PFSK-1 (cell line): ENCODE measurements at regions not wholly inside any gene's neighbourhood (a gene's known extent, or its start where the extent isn't known, plus 50 kb on each side); places are given as distances from the start of the nearest gene placed in this dataset.

Experiments
- FOXP2 ChIP-seq: optimal IDR thresholded peaks from 2 replicates; pipeline ENCODE3; 2011; ENCODE audit warnings: borderline replicate concordance, control low read depth, inconsistent platforms; ENCODE audit not compliant: insufficient read depth; ENCODE audit errors: extremely low read length, extremely low read depth
- POLR2AphosphoS5 ChIP-seq: IDR thresholded peaks from 2 replicates; pipeline ENCODE4 v1.6.1; 2012; ENCODE audit warnings: low read depth, mild to moderate bottlenecking, control low read depth, low read length, moderate library complexity
- SIN3A ChIP-seq: IDR thresholded peaks from 2 replicates; pipeline ENCODE4 v1.6.1; 2012; ENCODE audit warnings: mild to moderate bottlenecking, low read length, moderate library complexity, borderline replicate concordance; ENCODE audit not compliant: insufficient read depth
- TAF1 ChIP-seq: IDR thresholded peaks from 2 replicates; pipeline ENCODE4 v1.6.1; 2012; ENCODE audit warnings: low read length, control low read depth, borderline replicate concordance; ENCODE audit not compliant: insufficient read depth
- TF ChIP-seq, protein P1 (sequence below), 2 experiments: IDR thresholded peaks; 2 replicates each; pipeline versions ENCODE4 v1.6.1 to v1.8.0; 2011 to 2012; ENCODE audit warnings: low read depth in 2 of 2, low read length in 2 of 2, control low read depth in 1 of 2, inconsistent platforms in 1 of 2, mild to moderate bottlenecking in 1 of 2, moderate library complexity in 1 of 2; ENCODE audit not compliant: insufficient read depth in 1 of 2

- TF ChIP-seq POLR2AphosphoS5 (no peak), FOXP2 (no peak), TAF1 (no peak), SIN3A (no peak)
- TF ChIP-seq, protein P1, sequence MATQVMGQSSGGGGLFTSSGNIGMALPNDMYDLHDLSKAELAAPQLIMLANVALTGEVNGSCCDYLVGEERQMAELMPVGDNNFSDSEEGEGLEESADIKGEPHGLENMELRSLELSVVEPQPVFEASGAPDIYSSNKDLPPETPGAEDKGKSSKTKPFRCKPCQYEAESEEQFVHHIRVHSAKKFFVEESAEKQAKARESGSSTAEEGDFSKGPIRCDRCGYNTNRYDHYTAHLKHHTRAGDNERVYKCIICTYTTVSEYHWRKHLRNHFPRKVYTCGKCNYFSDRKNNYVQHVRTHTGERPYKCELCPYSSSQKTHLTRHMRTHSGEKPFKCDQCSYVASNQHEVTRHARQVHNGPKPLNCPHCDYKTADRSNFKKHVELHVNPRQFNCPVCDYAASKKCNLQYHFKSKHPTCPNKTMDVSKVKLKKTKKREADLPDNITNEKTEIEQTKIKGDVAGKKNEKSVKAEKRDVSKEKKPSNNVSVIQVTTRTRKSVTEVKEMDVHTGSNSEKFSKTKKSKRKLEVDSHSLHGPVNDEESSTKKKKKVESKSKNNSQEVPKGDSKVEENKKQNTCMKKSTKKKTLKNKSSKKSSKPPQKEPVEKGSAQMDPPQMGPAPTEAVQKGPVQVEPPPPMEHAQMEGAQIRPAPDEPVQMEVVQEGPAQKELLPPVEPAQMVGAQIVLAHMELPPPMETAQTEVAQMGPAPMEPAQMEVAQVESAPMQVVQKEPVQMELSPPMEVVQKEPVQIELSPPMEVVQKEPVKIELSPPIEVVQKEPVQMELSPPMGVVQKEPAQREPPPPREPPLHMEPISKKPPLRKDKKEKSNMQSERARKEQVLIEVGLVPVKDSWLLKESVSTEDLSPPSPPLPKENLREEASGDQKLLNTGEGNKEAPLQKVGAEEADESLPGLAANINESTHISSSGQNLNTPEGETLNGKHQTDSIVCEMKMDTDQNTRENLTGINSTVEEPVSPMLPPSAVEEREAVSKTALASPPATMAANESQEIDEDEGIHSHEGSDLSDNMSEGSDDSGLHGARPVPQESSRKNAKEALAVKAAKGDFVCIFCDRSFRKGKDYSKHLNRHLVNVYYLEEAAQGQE (IDR thresholded peaks at IDR 0.05; ENCODE audit: insufficient read depth in 1 of 2, low read depth in 2 of 2, low read length in 2 of 2): no peak
Measured at GRCh38 chr20:4469910-4470309, 216.3 kb upstream of the PRNP start.

GRCh38 chr20:4468114-4468513 lies 218.1 kb upstream of the PRNP start:
- no peak for TF ChIP-seq FOXP2
- TF ChIP-seq, protein P1 (IDR thresholded peaks at IDR 0.05; ENCODE audit: insufficient read depth in 1 of 2, low read depth in 2 of 2, low read length in 2 of 2): no peak
- no peak for TF ChIP-seq TAF1
- no peak for TF ChIP-seq POLR2AphosphoS5
- TF ChIP-seq SIN3A: no peak

DNA sequence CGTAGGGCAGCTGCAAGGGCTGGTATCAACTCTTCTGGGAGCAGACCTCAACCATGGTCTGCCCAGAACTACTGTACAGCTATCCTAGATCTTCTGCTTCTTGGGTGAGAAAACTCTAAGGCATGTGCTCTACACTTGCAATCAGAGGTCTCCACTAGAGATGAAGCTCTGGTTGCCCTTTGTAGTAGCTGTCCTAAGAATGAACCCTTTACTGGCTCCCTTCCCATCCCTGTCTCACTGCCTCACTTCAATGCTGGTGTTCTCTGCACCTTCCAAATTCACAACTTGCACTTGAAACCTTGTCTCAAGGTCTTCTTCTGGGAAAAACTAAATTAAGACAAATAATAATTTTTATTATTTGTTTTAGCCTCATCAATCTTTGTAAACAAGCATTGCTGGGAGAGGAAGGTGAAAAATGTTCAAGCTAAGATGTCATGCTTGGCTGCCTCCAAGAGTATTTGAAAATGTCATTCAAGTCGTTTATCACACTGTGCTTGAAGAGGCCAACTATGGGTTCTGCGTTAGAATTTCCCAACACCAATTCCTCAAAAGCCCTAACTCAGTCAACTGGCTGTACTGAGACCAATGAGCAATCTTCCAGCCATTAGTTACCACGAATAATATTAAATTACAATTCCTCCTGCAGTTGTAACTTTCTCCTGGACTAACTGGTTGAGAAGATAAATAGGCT lies 216.9 kb upstream of the ADRA1D start:
- no peak for TF ChIP-seq FOXP2
- TF ChIP-seq, protein P1 (IDR thresholded peaks at IDR 0.05; ENCODE audit: insufficient read depth in 1 of 2, low read depth in 2 of 2, low read length in 2 of 2): no peak

- TF ChIP-seq TAF1 (no peak), FOXP2 (no peak), SIN3A (no peak), POLR2AphosphoS5 (no peak)
- TF ChIP-seq, protein P1 (IDR thresholded peaks at IDR 0.05; ENCODE audit: insufficient read depth in 1 of 2, low read depth in 2 of 2, low read length in 2 of 2): no peak
Measured at GRCh38 chr20:4465212-4465611, 216.1 kb upstream of the ADRA1D start.

- TF ChIP-seq TAF1 (no peak), FOXP2 (no peak)
Measured at GRCh38 chr20:4459081-4459480, 210.0 kb upstream of the ADRA1D start.
